ENCODE measurements at regions not wholly inside any gene's neighbourhood (a gene's known extent, or its start where the extent isn't known, plus 50 kb on each side); places are given as distances from the start of the nearest gene placed in this dataset.

DNA sequence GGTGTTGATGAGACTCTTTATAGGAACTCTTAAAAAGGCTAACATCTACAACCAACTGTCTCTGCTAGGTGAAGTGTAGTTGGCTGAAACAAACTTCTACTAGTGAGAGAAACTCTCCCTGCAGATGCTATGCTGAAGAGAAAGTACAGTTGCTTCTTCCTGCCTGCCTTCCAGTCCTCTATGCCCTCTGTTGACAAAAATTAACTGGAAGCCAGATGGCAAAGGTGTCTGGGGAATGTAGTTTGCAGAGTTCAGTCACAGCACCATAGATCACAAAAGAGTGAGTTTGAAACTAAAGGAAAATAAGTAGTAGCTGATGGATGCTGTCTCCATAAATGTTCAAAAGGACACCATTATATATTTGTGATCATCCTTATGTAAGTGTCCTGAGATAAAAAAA is 958.8 kb upstream of the NRXN1 start:
- DNase-seq (ENCODE audit: low spot score in 2 of 2): no peak
- Histone ChIP-seq H3K27ac (no peak overlapping the region), H3K27me3 (no peaks in the 10 kb centered on the region), H3K9me3 (no peaks in the 10 kb centered on the region), H3K36me3 (no peaks in the 10 kb centered on the region), H3K4me1 (no peaks in the 10 kb centered on the region), H3K4me3 (no peak overlapping the region)
- TF ChIP-seq, protein P1, sequence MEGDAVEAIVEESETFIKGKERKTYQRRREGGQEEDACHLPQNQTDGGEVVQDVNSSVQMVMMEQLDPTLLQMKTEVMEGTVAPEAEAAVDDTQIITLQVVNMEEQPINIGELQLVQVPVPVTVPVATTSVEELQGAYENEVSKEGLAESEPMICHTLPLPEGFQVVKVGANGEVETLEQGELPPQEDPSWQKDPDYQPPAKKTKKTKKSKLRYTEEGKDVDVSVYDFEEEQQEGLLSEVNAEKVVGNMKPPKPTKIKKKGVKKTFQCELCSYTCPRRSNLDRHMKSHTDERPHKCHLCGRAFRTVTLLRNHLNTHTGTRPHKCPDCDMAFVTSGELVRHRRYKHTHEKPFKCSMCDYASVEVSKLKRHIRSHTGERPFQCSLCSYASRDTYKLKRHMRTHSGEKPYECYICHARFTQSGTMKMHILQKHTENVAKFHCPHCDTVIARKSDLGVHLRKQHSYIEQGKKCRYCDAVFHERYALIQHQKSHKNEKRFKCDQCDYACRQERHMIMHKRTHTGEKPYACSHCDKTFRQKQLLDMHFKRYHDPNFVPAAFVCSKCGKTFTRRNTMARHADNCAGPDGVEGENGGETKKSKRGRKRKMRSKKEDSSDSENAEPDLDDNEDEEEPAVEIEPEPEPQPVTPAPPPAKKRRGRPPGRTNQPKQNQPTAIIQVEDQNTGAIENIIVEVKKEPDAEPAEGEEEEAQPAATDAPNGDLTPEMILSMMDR (IDR thresholded peaks at IDR 0.05): no peak
- no peak for TF ChIP-seq POLR2A (IDR thresholded peaks at IDR 0.05)
- no peak for TF ChIP-seq POLR2AphosphoS5 (IDR thresholded peaks at IDR 0.05)
- TF ChIP-seq EP300 (IDR thresholded peaks at IDR 0.05): no peak

DNA sequence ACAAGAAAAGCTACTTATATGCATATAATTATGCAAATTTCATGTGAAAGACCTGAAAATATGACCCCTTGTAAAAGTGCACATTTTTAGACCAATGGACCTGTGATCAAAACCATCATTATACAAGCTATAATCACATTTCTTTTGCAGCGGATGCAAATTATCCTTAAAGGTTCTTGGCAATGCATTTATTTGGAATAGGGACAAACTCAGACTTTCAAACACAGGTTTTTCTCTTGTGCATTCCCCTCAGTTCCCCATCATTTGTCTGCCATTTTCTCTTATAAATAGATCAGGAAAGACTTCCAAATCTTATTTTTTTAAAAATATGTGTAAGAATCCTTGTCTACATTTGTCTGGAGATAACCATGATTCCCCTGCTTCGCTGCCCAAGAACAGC is 954.2 kb upstream of the NRXN1 start:
- TF ChIP-seq EP300 (IDR thresholded peaks at IDR 0.05): no peak
- no peak overlapping the region for H3K27ac ChIP-seq
- 94% methylated on average over 2 of the region's 2 CpGs for WGBS

DNA sequence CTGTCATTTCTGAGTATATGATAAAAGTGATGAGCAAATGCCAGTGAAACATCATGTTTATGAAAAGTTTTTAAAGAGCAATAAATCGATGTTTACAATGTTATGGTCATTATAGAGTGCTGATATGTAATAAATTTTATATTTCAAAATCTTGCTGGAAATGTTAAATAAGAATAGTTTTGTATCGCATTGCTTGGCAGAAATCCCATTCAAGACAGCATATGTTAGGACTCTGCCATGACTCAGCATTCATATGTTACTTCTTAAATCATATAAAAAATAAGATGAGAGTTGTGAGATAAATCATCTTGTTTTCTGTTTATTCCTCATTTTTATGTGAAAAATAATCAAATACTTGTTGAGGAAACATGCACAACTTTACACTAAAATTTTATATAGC is 949.9 kb upstream of the NRXN1 start:
- TF ChIP-seq EP300 (IDR thresholded peaks at IDR 0.05): no peak
- no peak for TF ChIP-seq POLR2A (IDR thresholded peaks at IDR 0.05)
- TF ChIP-seq POLR2AphosphoS5 (IDR thresholded peaks at IDR 0.05): no peak
- TF ChIP-seq, protein P1 (IDR thresholded peaks at IDR 0.05): no peak
- no peak for DNase-seq (ENCODE audit: low spot score in 2 of 2)
- no peak overlapping the region for H3K4me3 ChIP-seq
- H3K4me1 ChIP-seq: no peaks in the 10 kb centered on the region
- no peaks in the 10 kb centered on the region for H3K27me3 ChIP-seq
- no peaks in the 10 kb centered on the region for H3K9me3 ChIP-seq
- WGBS: 45% methylated on average over 2 of the region's 2 CpGs
- no peak overlapping the region for H3K27ac ChIP-seq
- H3K36me3 ChIP-seq: no peaks in the 10 kb centered on the region

More for the DNA sequence above, 954.2 kb upstream of the NRXN1 start:
- no peak overlapping the region for H3K4me3 ChIP-seq
- DNase-seq (ENCODE audit: low spot score in 2 of 2): no peak
- H3K9me3 ChIP-seq: no peaks in the 10 kb centered on the region
- no peaks in the 10 kb centered on the region for H3K36me3 ChIP-seq
- no peaks in the 10 kb centered on the region for H3K27me3 ChIP-seq
- H3K4me1 ChIP-seq: no peaks in the 10 kb centered on the region

DNA sequence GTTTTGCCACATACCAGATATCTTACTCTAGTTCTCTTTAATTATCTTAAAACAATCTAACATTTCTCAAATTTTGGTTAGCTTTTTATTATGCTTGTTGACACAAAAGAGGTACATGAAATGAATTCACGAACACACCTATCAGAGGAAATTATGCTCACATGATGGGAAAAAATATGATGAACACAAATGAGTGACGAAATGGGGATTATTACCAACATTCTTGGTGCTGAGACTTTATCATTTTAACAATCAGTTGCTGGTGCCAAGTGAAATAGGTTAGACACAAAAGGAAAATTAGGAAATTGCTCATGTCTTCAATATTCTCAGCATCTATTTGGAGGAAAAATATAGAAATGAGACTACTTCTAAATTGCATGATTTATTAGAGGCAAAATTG is 944.7 kb upstream of the NRXN1 start:
- WGBS: 57% methylated on average over 2 of the region's 2 CpGs
- Histone ChIP-seq H3K9me3 (peaks cover 4% of the 10 kb centered on the region), H3K36me3 (no peaks in the 10 kb centered on the region), H3K27me3 (no peaks in the 10 kb centered on the region), H3K4me1 (no peaks in the 10 kb centered on the region), H3K27ac (no peak overlapping the region), H3K4me3 (no peak overlapping the region)
- DNase-seq (ENCODE audit: low spot score in 2 of 2): no peak
- TF ChIP-seq POLR2A (IDR thresholded peaks at IDR 0.05) (no peak), EP300 (IDR thresholded peaks at IDR 0.05) (no peak), POLR2AphosphoS5 (IDR thresholded peaks at IDR 0.05) (no peak)
- TF ChIP-seq, protein P1 (IDR thresholded peaks at IDR 0.05): no peak

DNA sequence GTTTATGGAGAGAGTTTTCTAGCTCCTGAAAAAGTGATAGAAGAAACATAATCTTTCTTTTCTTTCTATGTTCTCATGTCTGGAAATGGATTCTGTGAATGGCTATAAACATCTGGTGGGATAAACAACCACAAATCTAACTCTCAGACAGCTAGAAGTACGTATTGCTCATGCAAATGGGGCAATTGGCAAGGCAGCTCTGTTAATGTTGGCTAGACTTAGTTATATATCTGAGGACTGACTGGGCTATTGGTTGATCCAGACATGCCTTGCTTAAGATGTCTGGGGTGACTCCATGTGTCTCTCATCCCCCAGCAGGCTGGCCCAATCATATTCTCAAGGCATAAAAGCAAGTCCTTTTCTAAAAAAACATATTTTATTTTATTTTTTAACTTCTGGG is 939.2 kb upstream of the NRXN1 start:
- Histone ChIP-seq H3K9me3 (peaks cover 4% of the 10 kb centered on the region), H3K4me1 (no peaks in the 10 kb centered on the region), H3K27ac (no peak overlapping the region), H3K27me3 (no peaks in the 10 kb centered on the region), H3K4me3 (no peak overlapping the region), H3K36me3 (no peaks in the 10 kb centered on the region)
- no peak for DNase-seq (ENCODE audit: low spot score in 2 of 2)
- WGBS: 46% methylated on average over 1 of the region's 1 CpG
- TF ChIP-seq, protein P1 (IDR thresholded peaks at IDR 0.05): no peak
- TF ChIP-seq POLR2AphosphoS5 (IDR thresholded peaks at IDR 0.05) (no peak), EP300 (IDR thresholded peaks at IDR 0.05) (no peak), POLR2A (IDR thresholded peaks at IDR 0.05) (no peak)

DNA sequence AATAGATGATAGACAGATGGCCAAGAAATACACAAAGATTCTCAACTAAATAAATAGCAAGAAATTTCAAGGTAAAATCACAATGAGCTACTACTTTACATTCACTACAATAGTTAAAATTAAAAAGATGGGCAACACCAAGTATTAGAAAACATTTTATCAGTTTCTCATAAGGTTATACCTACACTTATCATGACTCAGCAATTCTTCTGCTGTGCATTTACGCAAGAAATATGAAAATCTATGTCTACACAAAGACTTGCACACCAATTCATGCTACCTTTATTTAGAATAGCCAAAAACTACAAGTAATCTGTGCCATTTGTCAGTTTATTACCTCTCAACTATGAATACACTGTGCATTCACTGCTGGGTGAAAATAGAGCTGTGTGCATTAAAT is 937.4 kb upstream of the NRXN1 start:
- Histone ChIP-seq H3K27ac (no peak overlapping the region), H3K36me3 (no peaks in the 10 kb centered on the region), H3K4me3 (no peak overlapping the region), H3K4me1 (no peaks in the 10 kb centered on the region), H3K9me3 (peaks cover 4% of the 10 kb centered on the region), H3K27me3 (no peaks in the 10 kb centered on the region)
- TF ChIP-seq, protein P1 (IDR thresholded peaks at IDR 0.05): no peak
- no peak for TF ChIP-seq POLR2A (IDR thresholded peaks at IDR 0.05)
- TF ChIP-seq POLR2AphosphoS5 (IDR thresholded peaks at IDR 0.05): no peak
- TF ChIP-seq EP300 (IDR thresholded peaks at IDR 0.05): no peak
- 48% methylated on average over 1 of the region's 1 CpG for WGBS
- DNase-seq (ENCODE audit: low spot score in 2 of 2): no peak

All from suprapubic skin (tissue), 4 donors.